ENCODE measurements at regions not wholly inside any gene's neighbourhood (a gene's known extent, or its start where the extent isn't known, plus 50 kb on each side); places are given as distances from the start of the nearest gene placed in this dataset.

GRCh38 chr11:70535191-70535971 is 137.1 kb downstream of the CTTN start:
- DNase-seq (ENCODE audit: low read depth) = no peak

- no peak for DNase-seq (ENCODE audit: low read depth)
Observed at GRCh38 chr11:70536051-70536877, 137.9 kb downstream of the CTTN start.

GRCh38 chr11:70537576-70538571 is 139.5 kb downstream of the CTTN start:
- DNase-seq (ENCODE audit: low read depth) = no peak

- DNase-seq (ENCODE audit: low read depth) = no peak
Observed at GRCh38 chr11:70538641-70539359, 140.5 kb downstream of the CTTN start.

- no peak for DNase-seq (ENCODE audit: low read depth)
Observed at GRCh38 chr11:70539360-70540095, 141.2 kb downstream of the CTTN start.

GRCh38 chr11:70540196-70540595 is 141.9 kb downstream of the CTTN start:
- DNase-seq (ENCODE audit: low read depth) = no peak

- no peak for DNase-seq (ENCODE audit: low read depth)
Observed at GRCh38 chr11:70541176-70541575, 142.8 kb downstream of the CTTN start.

GRCh38 chr11:70541699-70542098 is 143.4 kb downstream of the CTTN start:
- no peak for DNase-seq (ENCODE audit: low read depth)

GRCh38 chr11:70542406-70542805 is 144.1 kb downstream of the CTTN start:
- no peak for DNase-seq (ENCODE audit: low read depth)

- DNase-seq (ENCODE audit: low read depth) = no peak
Observed at GRCh38 chr11:70542811-70543210, 144.5 kb downstream of the CTTN start.

- no peak for DNase-seq (ENCODE audit: low read depth)
Observed at GRCh38 chr11:70543611-70544010, 145.3 kb downstream of the CTTN start.

- no peak for DNase-seq (ENCODE audit: low read depth)
Observed at GRCh38 chr11:70544067-70544773, 145.9 kb downstream of the CTTN start.

- peak; percentile 40 for DNase-seq (ENCODE audit: low read depth)
Observed at GRCh38 chr11:70544774-70545609, 146.7 kb downstream of the CTTN start.

GRCh38 chr11:70545610-70545912 is 147.2 kb downstream of the CTTN start:
- no peak for DNase-seq (ENCODE audit: low read depth)

- DNase-seq (ENCODE audit: low read depth) = no peak
Observed at GRCh38 chr11:70546191-70546940, 148.0 kb downstream of the CTTN start.

GRCh38 chr11:70547386-70547785 is 149.1 kb downstream of the CTTN start:
- DNase-seq (ENCODE audit: low read depth) = no peak

GRCh38 chr11:70547821-70548670 is 149.7 kb downstream of the CTTN start:
- no peak for DNase-seq (ENCODE audit: low read depth)

All from HT1080 (cell line).